Kidney epithelial cell (primary cell): ENCODE measurements at regions not wholly inside any gene's neighbourhood (a gene's known extent, or its start where the extent isn't known, plus 50 kb on each side); places are given as distances from the start of the nearest gene placed in this dataset.

Source experiments
- DNase-seq: peaks from one replicate; pipeline ENCODE4 v3.0.0-alpha.2; 2010; ENCODE audit warnings: low read depth
- H3K27me3 ChIP-seq: 2 replicates; pipeline ENCODE4 v1.6.0; 2011; ENCODE audit warnings: low read length; ENCODE audit not compliant: control insufficient read depth, insufficient read depth
- H3K36me3 ChIP-seq: 2 replicates; pipeline ENCODE4 v1.5.1; 2011; ENCODE audit warnings: low read length; ENCODE audit not compliant: control insufficient read depth, insufficient read depth
- H3K4me3 ChIP-seq: 2 replicates; pipeline ENCODE4 v1.5.1; 2011; ENCODE audit warnings: low read depth, mild to moderate bottlenecking, control low read depth, low read length
- TF ChIP-seq, protein P1 (sequence below): IDR thresholded peaks from 2 replicates; pipeline ENCODE4 v1.5.1; 2011; ENCODE audit warnings: mild to moderate bottlenecking, moderate library complexity, low read length, control low read depth, inconsistent platforms; ENCODE audit not compliant: insufficient read depth, poor library complexity, severe bottlenecking

DNA sequence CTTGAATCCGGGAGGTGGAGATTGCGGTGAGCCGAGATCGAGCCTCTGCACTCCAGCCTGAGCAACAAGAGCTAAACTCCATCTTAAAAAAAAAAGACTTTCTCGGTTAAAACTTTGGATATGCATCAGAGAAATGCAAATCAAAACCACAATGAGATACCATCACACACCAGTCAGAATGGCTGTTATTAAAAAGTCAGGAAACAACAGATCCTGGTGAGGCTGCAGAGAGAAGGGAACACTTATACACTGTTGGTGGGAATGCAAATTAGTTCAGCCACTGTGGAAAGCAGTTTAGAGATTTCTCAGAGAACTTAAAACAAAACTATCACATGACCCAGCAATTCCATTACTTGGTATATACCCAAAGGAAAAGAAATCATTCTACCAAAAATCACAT, 619.4 kb upstream of the KIRREL3 start:
- Histone ChIP-seq H3K36me3 (no peaks in the 10 kb centered on the region), H3K4me3 (no peak overlapping the region), H3K27me3 (no peaks in the 10 kb centered on the region)
- TF ChIP-seq, protein P1, sequence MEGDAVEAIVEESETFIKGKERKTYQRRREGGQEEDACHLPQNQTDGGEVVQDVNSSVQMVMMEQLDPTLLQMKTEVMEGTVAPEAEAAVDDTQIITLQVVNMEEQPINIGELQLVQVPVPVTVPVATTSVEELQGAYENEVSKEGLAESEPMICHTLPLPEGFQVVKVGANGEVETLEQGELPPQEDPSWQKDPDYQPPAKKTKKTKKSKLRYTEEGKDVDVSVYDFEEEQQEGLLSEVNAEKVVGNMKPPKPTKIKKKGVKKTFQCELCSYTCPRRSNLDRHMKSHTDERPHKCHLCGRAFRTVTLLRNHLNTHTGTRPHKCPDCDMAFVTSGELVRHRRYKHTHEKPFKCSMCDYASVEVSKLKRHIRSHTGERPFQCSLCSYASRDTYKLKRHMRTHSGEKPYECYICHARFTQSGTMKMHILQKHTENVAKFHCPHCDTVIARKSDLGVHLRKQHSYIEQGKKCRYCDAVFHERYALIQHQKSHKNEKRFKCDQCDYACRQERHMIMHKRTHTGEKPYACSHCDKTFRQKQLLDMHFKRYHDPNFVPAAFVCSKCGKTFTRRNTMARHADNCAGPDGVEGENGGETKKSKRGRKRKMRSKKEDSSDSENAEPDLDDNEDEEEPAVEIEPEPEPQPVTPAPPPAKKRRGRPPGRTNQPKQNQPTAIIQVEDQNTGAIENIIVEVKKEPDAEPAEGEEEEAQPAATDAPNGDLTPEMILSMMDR = no peak
- no peak for DNase-seq

DNA sequence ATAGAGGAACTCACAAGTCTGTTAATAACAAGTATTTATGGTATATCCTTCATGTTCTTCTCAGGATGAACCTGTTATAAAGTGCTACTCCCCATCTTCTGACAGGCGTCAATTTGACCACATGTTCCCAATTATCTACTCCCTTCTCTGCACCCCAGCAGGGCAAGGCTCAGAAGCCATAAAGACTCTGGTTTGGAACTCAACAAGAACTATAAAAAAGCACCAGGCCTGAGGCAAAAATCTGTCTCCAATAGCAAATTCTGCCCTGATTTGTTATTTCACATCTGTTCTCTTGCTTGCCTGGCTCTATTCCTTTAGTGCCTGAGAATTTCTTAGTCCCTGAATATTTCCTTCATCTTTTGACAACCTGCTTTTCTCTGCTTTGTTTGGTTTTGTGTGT, 618.2 kb upstream of the KIRREL3 start:
- no peak for DNase-seq

DNA sequence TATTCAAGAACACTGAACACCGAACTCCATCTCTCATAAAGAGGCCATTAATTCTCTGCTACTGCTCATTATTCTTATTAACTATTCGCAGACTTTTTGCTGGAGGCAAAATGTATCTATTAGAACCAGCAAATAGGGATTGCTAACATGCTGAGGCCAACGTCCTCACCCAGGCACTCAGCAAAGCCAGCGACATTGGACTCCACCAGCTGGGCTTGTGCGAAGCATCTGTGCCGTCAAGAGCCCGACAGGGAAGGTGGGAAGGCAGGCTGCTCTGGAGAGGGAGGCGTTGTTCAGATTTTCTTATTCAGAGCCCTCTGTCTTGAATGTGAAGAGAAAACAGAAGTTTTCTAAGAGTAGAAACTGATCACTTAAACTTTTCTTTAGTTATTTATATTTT, 615.6 kb upstream of the KIRREL3 start:
- no peak for DNase-seq
- no peak overlapping the region for H3K4me3 ChIP-seq
- no peaks in the 10 kb centered on the region for H3K36me3 ChIP-seq
- TF ChIP-seq, protein P1 = no peak
- no peaks in the 10 kb centered on the region for H3K27me3 ChIP-seq

More for the DNA sequence above, 618.2 kb upstream of the KIRREL3 start:
- H3K4me3 ChIP-seq = no peak overlapping the region
- H3K27me3 ChIP-seq = no peaks in the 10 kb centered on the region
- TF ChIP-seq, protein P1 = no peak
- H3K36me3 ChIP-seq = no peaks in the 10 kb centered on the region

DNA sequence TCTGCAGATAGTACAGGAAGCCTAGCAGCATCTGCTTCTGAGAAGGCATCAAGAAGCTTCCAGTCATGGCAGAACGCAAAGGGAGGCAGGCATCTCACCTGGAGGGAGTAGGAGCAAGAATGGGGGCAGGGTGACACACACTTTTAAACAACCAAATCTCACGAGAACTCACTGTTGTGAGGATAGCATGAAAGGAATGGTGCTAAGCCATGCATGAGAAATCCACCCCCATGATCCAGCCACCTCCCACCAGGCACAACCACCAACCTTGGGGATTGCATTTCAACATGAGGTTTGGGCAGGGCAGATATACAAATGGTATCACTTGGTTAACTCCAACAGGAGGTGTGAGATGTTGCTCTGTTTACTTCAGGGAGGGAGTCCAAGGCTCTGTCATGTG, 612.0 kb upstream of the KIRREL3 start:
- TF ChIP-seq, protein P1 = no peak
- DNase-seq = no peak
- no peaks in the 10 kb centered on the region for H3K27me3 ChIP-seq
- no peaks in the 10 kb centered on the region for H3K36me3 ChIP-seq
- H3K4me3 ChIP-seq = no peak overlapping the region

DNA sequence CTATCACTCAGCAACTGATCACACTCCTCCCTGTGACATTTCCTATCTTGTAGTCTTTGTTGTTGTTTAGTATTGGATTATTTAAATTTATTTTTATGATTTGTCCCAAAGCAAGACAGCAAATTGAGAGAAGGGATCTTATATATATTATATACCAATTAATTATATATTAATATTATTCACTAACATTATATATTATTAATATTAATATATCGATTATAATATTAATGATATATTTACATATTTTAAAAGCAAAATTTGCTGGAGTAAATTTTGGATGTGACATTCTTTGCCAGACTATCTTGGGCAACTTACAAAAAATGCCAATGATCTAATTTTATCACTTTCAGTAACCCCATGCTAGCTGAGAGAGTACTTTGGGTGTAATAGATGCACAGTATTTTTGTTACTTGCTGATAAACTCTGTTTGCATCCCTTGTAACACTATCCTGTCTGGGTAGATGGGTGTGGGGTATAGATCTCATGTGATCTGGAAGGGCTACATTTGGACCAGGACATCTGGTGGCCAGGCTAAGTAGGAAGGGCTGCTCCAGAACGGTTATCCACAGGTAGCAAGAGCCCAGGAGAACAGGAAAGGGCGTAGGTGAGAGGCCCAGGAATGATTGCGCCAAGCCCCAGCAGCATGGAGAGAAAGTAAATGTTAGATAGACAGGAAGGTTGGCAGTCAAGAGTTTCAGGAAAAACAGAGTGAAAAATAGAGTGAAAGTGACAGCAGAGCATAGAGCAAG, 608.6 kb upstream of the KIRREL3 start:
- Histone ChIP-seq H3K27me3 (no peaks in the 10 kb centered on the region), H3K36me3 (no peaks in the 10 kb centered on the region), H3K4me3 (no peak overlapping the region)
- DNase-seq = no peak
- TF ChIP-seq, protein P1 = no peak
